B cell (primary cell): ENCODE measurements at regions not wholly inside any gene's neighbourhood (a gene's known extent, or its start where the extent isn't known, plus 50 kb on each side); places are given as distances from the start of the nearest gene placed in this dataset.

Experiments
- EZH2 ChIP-seq: IDR thresholded peaks from 2 replicates; pipeline ENCODE4 v1.6.1; 2012; ENCODE audit warnings: borderline replicate concordance, low read depth, mild to moderate bottlenecking, moderate library complexity, low read length; ENCODE audit not compliant: insufficient read depth, poor library complexity, severe bottlenecking
- TF ChIP-seq, protein P1 (sequence below): fragments of 200-600 bp; IDR thresholded peaks from one replicate; pipeline ENCODE4 v1.8.0; 2022; ENCODE audit warnings: antibody characterized with exemption, mild to moderate bottlenecking

- TF ChIP-seq, protein P1, sequence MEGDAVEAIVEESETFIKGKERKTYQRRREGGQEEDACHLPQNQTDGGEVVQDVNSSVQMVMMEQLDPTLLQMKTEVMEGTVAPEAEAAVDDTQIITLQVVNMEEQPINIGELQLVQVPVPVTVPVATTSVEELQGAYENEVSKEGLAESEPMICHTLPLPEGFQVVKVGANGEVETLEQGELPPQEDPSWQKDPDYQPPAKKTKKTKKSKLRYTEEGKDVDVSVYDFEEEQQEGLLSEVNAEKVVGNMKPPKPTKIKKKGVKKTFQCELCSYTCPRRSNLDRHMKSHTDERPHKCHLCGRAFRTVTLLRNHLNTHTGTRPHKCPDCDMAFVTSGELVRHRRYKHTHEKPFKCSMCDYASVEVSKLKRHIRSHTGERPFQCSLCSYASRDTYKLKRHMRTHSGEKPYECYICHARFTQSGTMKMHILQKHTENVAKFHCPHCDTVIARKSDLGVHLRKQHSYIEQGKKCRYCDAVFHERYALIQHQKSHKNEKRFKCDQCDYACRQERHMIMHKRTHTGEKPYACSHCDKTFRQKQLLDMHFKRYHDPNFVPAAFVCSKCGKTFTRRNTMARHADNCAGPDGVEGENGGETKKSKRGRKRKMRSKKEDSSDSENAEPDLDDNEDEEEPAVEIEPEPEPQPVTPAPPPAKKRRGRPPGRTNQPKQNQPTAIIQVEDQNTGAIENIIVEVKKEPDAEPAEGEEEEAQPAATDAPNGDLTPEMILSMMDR: no peak
- TF ChIP-seq EZH2: no peak
These were observed 112.5 kb downstream of the ADSS2 start for GRCh38 chr1:244339073-244339692.
